Fibroblast of lung (primary cell): ENCODE measurements at regions not wholly inside any gene's neighbourhood (a gene's known extent, or its start where the extent isn't known, plus 50 kb on each side); places are given as distances from the start of the nearest gene placed in this dataset.
"Not testable (repeated sequence)": the region's sequence is repeated elsewhere in the genome, so short reads cannot be mapped to it uniquely, and the experiment has no call there.

ENCODE experiments used
- DNase-seq, 2 donors: peaks; one replicate each; pipeline versions ENCODE4 v3.0.0 to v3.0.0-alpha.2; 2010; ENCODE audit warnings: low read depth in 2 of 2
- H2AFZ ChIP-seq: 2 replicates; pipeline ENCODE4 v1.5.1; 2012; ENCODE audit warnings: low read length, control low read depth, inconsistent platforms
- H3K27ac ChIP-seq: 2 replicates; pipeline ENCODE4 v1.5.1; 2011; ENCODE audit warnings: low read length, control low read depth; ENCODE audit not compliant: insufficient read depth
- H3K27me3 ChIP-seq: 2 replicates; pipeline ENCODE4 v1.5.1; 2011; ENCODE audit warnings: mild to moderate bottlenecking, low read length; ENCODE audit not compliant: control insufficient read depth, insufficient read depth
- H3K36me3 ChIP-seq: 2 replicates; pipeline ENCODE4 v1.5.1; 2011; ENCODE audit warnings: low read length; ENCODE audit not compliant: control insufficient read depth, insufficient read depth
- H3K4me1 ChIP-seq: 2 replicates; pipeline ENCODE4 v1.5.1; 2011; ENCODE audit warnings: low read length; ENCODE audit not compliant: control insufficient read depth, insufficient read depth; ENCODE audit errors: extremely low read depth
- H3K4me2 ChIP-seq: 2 replicates; pipeline ENCODE4 v1.5.1; 2011; ENCODE audit warnings: low read length, control low read depth; ENCODE audit not compliant: insufficient read depth; ENCODE audit errors: extremely low read depth
- H3K4me3 ChIP-seq, 4 experiments: fragments of 200-600 bp in 1 of 4; sonication (generic) in 1 of 4; replicated peaks in 1 of 4; 2 replicates each; pipeline ENCODE4 v1.5.1; 2011 to 2016; ENCODE audit warnings: low read length in 4 of 4, low read depth in 3 of 4, mild to moderate bottlenecking in 3 of 4, control low read depth in 2 of 4, inconsistent platforms in 1 of 4, mixed read lengths in 1 of 4; ENCODE audit not compliant: insufficient read depth in 1 of 4; ENCODE audit errors: control extremely low read depth in 1 of 4
- H3K79me2 ChIP-seq: 2 replicates; pipeline ENCODE4 v1.5.1; 2012; ENCODE audit warnings: mild to moderate bottlenecking, low read length, inconsistent platforms; ENCODE audit not compliant: control insufficient read depth, insufficient read depth
- H3K9ac ChIP-seq: 2 replicates; pipeline ENCODE4 v1.5.1; 2011; ENCODE audit warnings: mild to moderate bottlenecking, low read length, control low read depth; ENCODE audit not compliant: insufficient read depth
- H3K9me3 ChIP-seq: 2 replicates; pipeline ENCODE4 v1.5.1; 2012; ENCODE audit warnings: low read depth, low read length; ENCODE audit not compliant: control insufficient read depth, insufficient read depth
- H4K20me1 ChIP-seq: 2 replicates; pipeline ENCODE4 v1.5.1; 2011; ENCODE audit warnings: low read length; ENCODE audit not compliant: control insufficient read depth, insufficient read depth; ENCODE audit errors: extremely low read depth
- CTCF ChIP-seq, 2 donors: IDR thresholded peaks in 1 of 2; conservative IDR thresholded peaks in 1 of 2; 1 replicate in 1 of 2; 2 replicates in 1 of 2; pipeline ENCODE4 v1.5.1; 2011 to 2012; ENCODE audit warnings: low read length in 2 of 2, control low read depth in 1 of 2, inconsistent platforms in 1 of 2, low read depth in 1 of 2, mild to moderate bottlenecking in 1 of 2
- EZH2 ChIP-seq: IDR thresholded peaks from 2 replicates; pipeline ENCODE4 v1.5.1; 2012; ENCODE audit warnings: low read length, control low read depth, mild to moderate bottlenecking; ENCODE audit errors: missing control alignments

GRCh38 chr14:89690139-89690538 is 264.4 kb downstream of the EFCAB11 start:
- Histone ChIP-seq H2AFZ (no peak overlapping the region), H3K27me3 (no peaks in the 10 kb centered on the region), H3K9me3 (no peaks in the 10 kb centered on the region), H3K27ac (no peak overlapping the region), H4K20me1 (no peaks in the 10 kb centered on the region), H3K36me3 (no peaks in the 10 kb centered on the region), H3K9ac (no peak overlapping the region), H3K4me1 (no peaks in the 10 kb centered on the region), H3K79me2 (no peaks in the 10 kb centered on the region), H3K4me2 (no peak overlapping the region), H3K4me3 (no peak overlapping the region)
- no peak for DNase-seq
- TF ChIP-seq CTCF (conservative IDR thresholded peaks at IDR 0.05 in 1 of 2, IDR thresholded peaks at IDR 0.05 in 1 of 2; ENCODE audit: low read depth in 1 of 2, low read length in 2 of 2), result no peak
- no peak for TF ChIP-seq EZH2

GRCh38 chr14:89689711-89690110 is 264.8 kb downstream of the EFCAB11 start:
- H2AFZ ChIP-seq, H3K9ac ChIP-seq, H3K4me3 ChIP-seq, H3K4me2 ChIP-seq, H3K4me1 ChIP-seq, H3K36me3 ChIP-seq, H4K20me1 ChIP-seq, H3K27me3 ChIP-seq, H3K27ac ChIP-seq, H3K9me3 ChIP-seq, DNase-seq, H3K79me2 ChIP-seq: not testable (repeated sequence)

DNA sequence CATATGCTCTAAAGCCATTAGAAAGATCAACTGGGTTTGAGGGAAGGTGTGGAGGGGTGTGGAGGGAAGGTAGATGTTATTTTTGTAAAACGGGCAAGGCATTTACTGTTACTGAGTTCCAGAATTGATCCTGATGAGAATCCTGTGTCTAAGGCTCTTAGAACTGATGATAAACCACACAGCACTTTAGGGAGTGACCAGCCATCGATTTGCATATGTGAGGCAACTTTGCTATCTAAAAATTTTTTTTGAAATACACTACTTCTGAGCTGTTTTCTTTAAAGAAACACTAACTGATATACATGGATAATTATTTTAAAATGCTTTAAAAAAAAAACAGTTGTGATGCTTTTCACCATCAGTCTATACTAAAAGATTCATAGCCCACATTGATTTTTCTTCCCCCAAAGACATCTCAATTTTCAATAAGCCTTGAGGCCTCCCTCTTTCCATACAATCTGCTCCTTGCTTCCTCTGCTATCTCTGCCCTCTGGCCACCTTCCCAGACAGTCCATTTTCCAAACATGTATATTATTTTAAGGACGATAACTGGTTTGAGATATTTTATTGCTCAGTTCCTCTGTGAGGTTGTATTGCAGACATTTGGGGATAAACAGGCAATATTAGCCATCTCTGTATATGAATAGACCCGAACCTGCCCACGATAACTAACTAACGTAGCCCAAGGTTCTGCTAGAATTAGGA is 265.9 kb downstream of the EFCAB11 start:
- Histone ChIP-seq H3K36me3 (no peaks in the 10 kb centered on the region), H3K4me1 (no peaks in the 10 kb centered on the region), H3K27me3 (no peaks in the 10 kb centered on the region), H3K4me3 (no peak overlapping the region), H3K9me3 (no peaks in the 10 kb centered on the region), H3K79me2 (no peaks in the 10 kb centered on the region), H3K27ac (no peak overlapping the region), H2AFZ (no peak overlapping the region), H4K20me1 (no peaks in the 10 kb centered on the region), H3K4me2 (no peak overlapping the region), H3K9ac (no peak overlapping the region)
- TF ChIP-seq EZH2 (no peak), CTCF (conservative IDR thresholded peaks at IDR 0.05 in 1 of 2, IDR thresholded peaks at IDR 0.05 in 1 of 2; ENCODE audit: low read depth in 1 of 2, low read length in 2 of 2) (no peak)
- no peak for DNase-seq

DNA sequence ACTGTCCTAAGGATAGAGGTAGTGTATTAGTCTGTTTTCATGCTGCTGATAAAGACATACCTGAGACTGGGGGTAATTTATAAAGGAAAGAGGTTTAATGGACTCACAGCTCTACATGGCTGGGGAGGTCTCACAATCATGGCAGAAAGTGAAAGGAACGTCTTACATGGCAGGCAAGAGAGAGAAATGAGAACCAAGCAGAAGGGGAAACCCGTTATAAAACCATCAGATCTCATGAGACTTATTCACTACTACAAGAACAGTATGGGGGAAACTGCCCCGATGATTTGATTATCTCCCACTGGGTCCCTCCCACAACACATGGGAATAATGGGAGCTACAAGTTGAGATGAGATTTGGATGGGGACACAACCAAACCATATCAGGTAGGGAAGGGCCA is 267.4 kb downstream of the EFCAB11 start:
- DNase-seq, H3K36me3 ChIP-seq, H3K4me2 ChIP-seq, H3K27ac ChIP-seq, H2AFZ ChIP-seq, H3K4me3 ChIP-seq, H3K27me3 ChIP-seq, H3K4me1 ChIP-seq, H3K79me2 ChIP-seq, H4K20me1 ChIP-seq, H3K9ac ChIP-seq, H3K9me3 ChIP-seq: not testable (repeated sequence)
